ENCODE measurements at regions not wholly inside any gene's neighbourhood (a gene's known extent, or its start where the extent isn't known, plus 50 kb on each side); places are given as distances from the start of the nearest gene placed in this dataset.

- TF ChIP-seq, protein P1, sequence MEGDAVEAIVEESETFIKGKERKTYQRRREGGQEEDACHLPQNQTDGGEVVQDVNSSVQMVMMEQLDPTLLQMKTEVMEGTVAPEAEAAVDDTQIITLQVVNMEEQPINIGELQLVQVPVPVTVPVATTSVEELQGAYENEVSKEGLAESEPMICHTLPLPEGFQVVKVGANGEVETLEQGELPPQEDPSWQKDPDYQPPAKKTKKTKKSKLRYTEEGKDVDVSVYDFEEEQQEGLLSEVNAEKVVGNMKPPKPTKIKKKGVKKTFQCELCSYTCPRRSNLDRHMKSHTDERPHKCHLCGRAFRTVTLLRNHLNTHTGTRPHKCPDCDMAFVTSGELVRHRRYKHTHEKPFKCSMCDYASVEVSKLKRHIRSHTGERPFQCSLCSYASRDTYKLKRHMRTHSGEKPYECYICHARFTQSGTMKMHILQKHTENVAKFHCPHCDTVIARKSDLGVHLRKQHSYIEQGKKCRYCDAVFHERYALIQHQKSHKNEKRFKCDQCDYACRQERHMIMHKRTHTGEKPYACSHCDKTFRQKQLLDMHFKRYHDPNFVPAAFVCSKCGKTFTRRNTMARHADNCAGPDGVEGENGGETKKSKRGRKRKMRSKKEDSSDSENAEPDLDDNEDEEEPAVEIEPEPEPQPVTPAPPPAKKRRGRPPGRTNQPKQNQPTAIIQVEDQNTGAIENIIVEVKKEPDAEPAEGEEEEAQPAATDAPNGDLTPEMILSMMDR (IDR thresholded peaks at IDR 0.05): no peak
- no peak for TF ChIP-seq POLR2A (IDR thresholded peaks at IDR 0.05)
These were observed 76.5 kb upstream of the ARHGEF26 start for GRCh38 chr3:154044671-154045070.

Measured in testis (tissue), 2 donors.